HG02678 (cell line): ENCODE measurements at regions not wholly inside any gene's neighbourhood (a gene's known extent, or its start where the extent isn't known, plus 50 kb on each side); places are given as distances from the start of the nearest gene placed in this dataset.

ENCODE experiments used
- ATAC-seq: cut with Tn5 transposase; IDR thresholded peaks from one replicate; pipeline ENCODE4 v1.9.1; 2021; ENCODE audit warnings: mild to moderate bottlenecking, moderate library complexity; ENCODE audit not compliant: unreplicated experiment

DNA sequence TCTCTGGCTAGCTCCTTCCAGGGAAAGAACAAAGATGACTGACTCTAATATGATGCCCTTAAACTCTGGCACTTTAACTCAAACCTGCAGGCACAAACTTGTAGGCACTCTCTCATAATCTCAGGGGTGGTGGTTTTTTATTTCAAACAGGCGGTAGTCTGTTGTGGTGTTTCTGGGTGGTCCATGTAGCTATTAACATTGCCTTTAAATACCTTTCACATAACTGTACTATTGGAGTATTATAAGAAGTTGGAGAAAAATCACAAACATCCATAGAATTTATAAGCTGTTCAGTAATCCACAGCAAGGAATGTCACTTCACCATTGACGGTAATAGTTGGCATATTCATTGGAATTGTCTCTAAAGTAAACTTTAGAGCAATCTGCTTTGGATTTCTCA lies 204.2 kb upstream of the PDE5A start:
- no peak for ATAC-seq

GRCh38 chr4:119829326-119829725 lies 200.7 kb upstream of the PDE5A start:
- ATAC-seq: no peak

- no peak for ATAC-seq
Measured at GRCh38 chr4:119825696-119826095, 197.1 kb upstream of the PDE5A start.

DNA sequence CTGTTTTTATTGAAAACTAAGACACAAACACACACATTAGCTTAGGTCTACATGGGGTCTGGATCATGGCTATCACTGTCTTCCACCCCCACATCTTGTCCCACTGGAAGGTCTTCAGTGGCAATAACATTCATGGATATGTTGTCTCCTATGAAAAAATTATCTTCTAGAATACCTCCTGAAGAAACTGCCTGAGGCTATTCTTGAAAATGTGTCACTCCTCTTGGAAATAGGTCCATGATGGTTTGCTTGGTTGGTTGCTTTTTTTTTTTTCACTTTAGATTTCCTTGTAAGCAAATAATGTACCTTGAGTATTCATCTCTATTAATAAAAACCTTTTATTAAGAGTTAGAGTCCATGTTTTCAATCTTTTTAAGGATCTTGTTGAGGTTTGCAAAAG lies 195.3 kb upstream of the PDE5A start:
- no peak for ATAC-seq

- no peak for ATAC-seq
Measured at GRCh38 chr4:119823045-119823444, 194.4 kb upstream of the PDE5A start.

GRCh38 chr4:119816473-119816872 lies 187.9 kb upstream of the PDE5A start:
- ATAC-seq: no peak

DNA sequence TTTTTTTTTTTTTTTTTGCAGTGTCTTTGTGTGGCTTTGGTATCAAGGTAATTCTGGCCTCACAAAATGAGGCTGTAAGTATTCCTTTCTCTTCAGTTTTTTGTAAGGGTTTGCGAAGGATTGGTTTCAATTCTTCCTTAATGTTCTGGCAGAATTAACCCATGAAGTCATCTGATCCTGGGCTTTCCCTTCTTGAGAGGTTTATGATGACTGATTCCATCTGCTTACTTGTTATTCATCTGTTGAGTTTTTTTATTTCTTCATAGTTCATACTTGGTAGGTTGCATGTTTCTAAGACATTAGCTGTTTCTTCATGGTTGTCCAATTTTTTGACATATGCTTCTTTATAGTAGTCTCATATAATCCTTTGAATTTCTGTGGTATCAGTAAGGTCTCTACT lies 181.4 kb upstream of the PDE5A start:
- no peak for ATAC-seq

GRCh38 chr4:119804404-119804803 lies 175.8 kb upstream of the PDE5A start:
- no peak for ATAC-seq

GRCh38 chr4:119797238-119797894 lies 168.8 kb upstream of the PDE5A start:
- ATAC-seq: no peak

GRCh38 chr4:119795986-119796578 lies 167.5 kb upstream of the PDE5A start:
- no peak for ATAC-seq

DNA sequence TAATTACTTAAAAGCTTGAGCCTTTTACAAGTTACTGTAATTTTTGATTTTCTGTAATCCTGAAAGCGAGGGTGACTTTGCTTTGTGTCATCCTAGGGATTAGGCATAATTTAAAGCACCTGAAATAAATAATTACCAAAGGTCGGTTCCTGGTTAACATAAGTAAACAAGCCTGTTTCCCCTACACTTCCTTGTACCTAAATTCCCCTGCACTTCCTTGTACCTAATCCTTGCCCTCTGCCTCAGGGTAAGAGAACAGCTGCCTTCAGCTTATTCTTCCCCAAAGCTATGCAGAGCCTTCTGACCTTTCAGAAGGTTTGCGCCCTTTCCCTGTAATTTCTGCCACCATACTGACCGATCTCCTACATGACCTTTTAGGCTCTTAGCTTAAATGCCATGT lies 166.1 kb upstream of the PDE5A start:
- no peak for ATAC-seq

- ATAC-seq: no peak
Measured at GRCh38 chr4:119794113-119794512, 165.5 kb upstream of the PDE5A start.

DNA sequence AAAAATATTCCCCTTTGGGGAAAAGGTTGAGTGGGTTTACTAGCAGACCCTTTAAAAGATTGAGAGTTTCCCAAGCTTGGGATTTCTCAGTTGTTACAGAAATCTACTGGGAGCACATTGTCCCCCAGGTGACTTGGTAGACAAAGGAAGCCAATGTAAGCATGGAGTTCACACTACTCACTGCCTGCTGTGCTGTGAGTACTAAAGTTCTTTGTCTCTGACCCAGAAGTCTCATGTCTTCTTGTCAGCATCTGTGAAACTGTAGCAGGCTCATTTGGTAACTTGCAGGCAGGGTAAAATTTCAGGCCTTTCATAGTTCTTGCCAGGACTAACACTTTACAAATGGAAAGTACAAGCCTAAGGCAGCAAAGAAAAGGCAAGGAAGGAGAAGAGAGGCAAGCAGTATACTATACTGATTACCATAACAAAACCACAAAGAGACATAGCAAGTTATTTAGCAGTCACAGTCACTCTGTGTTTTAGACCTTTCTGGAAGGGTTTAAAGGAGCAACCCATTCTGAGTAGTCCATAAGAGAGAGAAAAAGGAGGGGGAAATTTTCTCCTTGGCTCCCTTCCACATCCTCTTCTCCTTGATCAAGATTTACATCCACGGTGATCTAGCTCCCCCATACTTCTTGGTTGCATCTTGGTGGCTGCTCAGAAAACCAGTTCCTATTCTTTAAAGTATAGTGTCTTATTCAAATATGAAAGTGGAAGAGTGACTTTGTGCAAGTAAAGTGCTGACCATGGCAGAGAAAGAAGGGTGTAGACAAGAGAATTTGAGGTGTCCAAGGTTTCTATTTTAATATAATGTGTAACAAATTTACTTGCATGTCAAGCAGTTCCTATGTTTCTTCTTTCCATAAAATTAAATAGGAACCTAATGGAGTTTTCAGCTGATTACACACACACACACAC lies 160.0 kb upstream of the PDE5A start:
- no peak for ATAC-seq

DNA sequence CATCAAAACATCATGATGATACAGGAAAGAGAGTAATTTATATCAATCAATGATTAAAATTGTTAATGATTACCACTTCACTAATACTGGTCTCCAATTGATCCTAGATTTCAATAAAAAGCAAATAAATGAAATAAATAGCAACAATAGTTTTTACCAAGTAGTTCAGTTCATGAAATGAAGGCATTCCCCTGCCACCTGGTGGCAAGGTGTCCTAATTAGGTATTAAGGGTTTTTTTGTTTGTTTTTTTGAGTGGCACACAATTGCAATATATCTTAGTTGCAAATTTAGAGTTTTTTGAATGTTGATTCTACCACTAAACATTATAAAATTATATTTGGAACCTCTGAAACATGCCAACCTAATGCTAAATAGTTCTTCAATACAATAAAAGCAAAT lies 157.4 kb upstream of the PDE5A start:
- no peak for ATAC-seq

DNA sequence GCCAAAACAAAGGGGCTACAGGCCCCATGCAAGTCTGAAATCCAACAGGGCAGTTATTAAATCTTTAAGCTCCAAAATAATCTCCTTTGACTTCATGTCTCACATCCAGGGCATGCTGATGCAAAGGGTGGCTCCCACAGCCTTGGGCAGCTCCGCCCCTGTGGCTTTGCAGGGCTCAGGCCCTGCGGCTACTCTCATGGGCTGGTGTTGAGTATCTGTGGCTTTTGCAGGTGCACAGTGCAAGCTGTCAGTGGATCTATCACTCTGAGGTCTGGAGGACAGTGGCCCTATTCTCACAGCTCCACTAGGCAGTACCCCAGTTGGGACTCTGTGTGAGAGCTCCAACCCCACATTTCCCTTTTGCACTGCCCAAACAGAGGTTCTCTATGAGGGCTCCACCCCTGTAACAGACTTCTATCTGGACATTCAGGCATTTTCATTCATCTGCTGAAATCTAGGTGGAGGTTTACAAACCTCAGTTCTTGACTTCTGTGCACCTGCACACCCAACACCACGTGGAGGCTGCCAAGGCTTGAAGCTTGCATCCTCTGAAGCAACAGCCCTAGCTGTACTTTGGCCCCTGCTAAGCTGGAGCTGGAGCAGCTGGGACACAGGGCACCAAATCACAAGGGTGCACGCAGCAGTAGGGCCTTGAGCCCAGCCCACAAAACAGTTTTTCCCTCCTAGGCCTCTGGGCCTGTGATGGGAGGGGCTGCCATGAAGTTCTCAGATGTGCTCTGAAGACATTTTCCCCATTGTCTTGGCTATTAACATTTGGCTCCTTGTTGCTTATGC lies 154.8 kb upstream of the PDE5A start:
- ATAC-seq: no peak

GRCh38 chr4:119781044-119781443 lies 152.4 kb upstream of the PDE5A start:
- no peak for ATAC-seq

DNA sequence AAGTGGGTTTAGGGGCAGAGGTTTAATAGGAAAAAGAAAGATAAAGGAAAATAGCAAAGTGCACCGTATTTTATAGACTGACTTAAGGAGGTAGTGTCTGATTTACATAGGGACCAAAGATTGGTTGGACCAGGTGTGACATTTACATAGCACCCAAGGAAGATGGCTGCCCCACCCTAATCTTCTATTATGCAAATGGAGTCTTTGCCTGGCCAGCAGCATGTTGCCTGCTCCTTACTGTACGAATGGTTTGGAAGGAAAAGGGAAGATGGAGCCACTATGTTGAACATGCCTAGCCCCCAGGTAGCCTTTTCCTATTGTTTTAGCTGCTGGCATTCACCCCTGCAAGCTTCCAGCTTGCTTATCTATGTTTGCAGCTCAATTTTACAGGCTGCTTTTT lies 146.2 kb upstream of the PDE5A start:
- no peak for ATAC-seq

- ATAC-seq: no peak
Measured at GRCh38 chr4:119765951-119766350, 137.3 kb upstream of the PDE5A start.

DNA sequence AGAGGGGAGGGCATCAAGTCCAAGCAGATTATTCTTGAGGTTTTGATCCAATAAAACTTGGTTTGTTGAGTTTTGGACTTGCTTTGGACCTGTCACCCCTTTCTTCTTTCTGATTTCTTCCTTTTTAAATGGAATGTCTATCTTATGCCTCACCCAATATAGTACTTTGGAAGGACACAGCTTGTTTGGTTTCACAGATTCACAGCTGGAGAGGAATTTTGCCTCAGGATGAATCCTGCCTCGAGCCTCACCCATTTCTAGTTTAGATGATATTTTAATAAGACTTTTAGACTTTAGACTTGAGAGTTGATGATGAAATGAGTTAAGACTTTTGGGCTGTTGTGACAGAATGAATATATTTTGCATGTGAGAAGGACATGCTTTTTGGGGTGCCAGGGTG lies 136.9 kb upstream of the PDE5A start:
- ATAC-seq: no peak

DNA sequence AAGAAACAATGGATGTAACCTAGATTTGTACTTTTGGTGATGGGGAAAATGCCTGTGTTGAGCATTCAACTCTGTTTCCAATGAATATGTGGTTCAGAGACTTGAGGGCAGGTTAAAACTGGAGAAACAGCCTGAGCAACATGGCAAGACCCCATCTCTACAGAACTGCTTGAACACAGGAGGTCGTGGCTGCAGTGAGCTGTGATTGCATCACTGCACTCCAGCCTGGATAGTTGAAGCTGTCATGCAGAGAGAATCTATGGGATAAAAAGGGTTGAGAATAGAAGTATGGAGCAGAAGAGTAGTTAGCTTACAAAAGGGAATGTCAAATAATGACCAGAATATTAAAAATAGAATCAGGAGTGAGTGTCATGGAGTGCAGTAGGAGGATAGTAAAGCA lies 134.8 kb upstream of the PDE5A start:
- ATAC-seq: no peak

GRCh38 chr4:119755599-119755998 lies 127.0 kb upstream of the PDE5A start:
- ATAC-seq: no peak
